Breast epithelium (tissue), 4 donors: ENCODE measurements at regions not wholly inside any gene's neighbourhood (a gene's known extent, or its start where the extent isn't known, plus 50 kb on each side); places are given as distances from the start of the nearest gene placed in this dataset.

Experiments
- DNase-seq, 2 donors: peaks; one replicate each; pipeline ENCODE4 v3.0.0-alpha.2; 2019; ENCODE audit warnings: low spot score in 2 of 2
- H3K27ac ChIP-seq, 2 donors: fragments of 200-600 bp; sonication (generic) in 1 of 2; one replicate each; pipeline ENCODE4 v1.5.1; 2016 to 2019; ENCODE audit warnings: mild to moderate bottlenecking in 1 of 2
- H3K27me3 ChIP-seq, 2 donors: fragments of 200-600 bp; sonication (generic) in 1 of 2; one replicate each; pipeline versions ENCODE4 v1.5.1 to v1.6.0; 2017 to 2019; ENCODE audit warnings: control low read depth in 1 of 2, mild to moderate bottlenecking in 1 of 2
- H3K36me3 ChIP-seq: fragments of 200-600 bp; one replicate; pipeline ENCODE4 v1.5.1; 2019
- H3K4me1 ChIP-seq, 2 donors: fragments of 200-600 bp; sonication (generic); one replicate each; pipeline ENCODE4 v1.5.1; 2016 to 2019; ENCODE audit warnings: control low read depth in 1 of 2
- H3K4me3 ChIP-seq, 3 donors: fragments of 200-600 bp; sonication (generic); 1 replicate in 2 of 3; 2 replicates in 1 of 3; pipeline ENCODE4 v1.5.1; 2016 to 2019; ENCODE audit warnings: mild to moderate bottlenecking in 3 of 3, moderate library complexity in 2 of 3
- H3K9me3 ChIP-seq, 2 donors: fragments of 200-600 bp; sonication (generic) in 1 of 2; one replicate each; pipeline ENCODE4 v1.5.1; 2016 to 2019; ENCODE audit warnings: control low read depth in 1 of 2
- POLR2A ChIP-seq: fragments of 450-650 bp; IDR thresholded peaks from one replicate; pipeline ENCODE4 v1.6.1; 2016; ENCODE audit warnings: antibody characterized with exemption, mild to moderate bottlenecking, moderate library complexity
- POLR2AphosphoS5 ChIP-seq, 3 donors: sonication (generic); formaldehyde crosslinking; IDR thresholded peaks; one replicate each; pipeline ENCODE4 v1.6.1; 2017; ENCODE audit warnings: antibody characterized with exemption in 3 of 3
- intact Hi-C: fragments of 100-400 bp; cut with DNase I; formaldehyde crosslinking; loops from one replicate; pipeline ENCODE4 v1.15.1; 2023; ENCODE audit warnings: low total_unique reads
- TF ChIP-seq, protein P1 (sequence below), 3 donors: fragments of 450-650 bp; IDR thresholded peaks; one replicate each; pipeline ENCODE4 v1.5.1; 2016 to 2017; ENCODE audit warnings: antibody characterized with exemption in 3 of 3, mild to moderate bottlenecking in 3 of 3, moderate library complexity in 3 of 3

DNA sequence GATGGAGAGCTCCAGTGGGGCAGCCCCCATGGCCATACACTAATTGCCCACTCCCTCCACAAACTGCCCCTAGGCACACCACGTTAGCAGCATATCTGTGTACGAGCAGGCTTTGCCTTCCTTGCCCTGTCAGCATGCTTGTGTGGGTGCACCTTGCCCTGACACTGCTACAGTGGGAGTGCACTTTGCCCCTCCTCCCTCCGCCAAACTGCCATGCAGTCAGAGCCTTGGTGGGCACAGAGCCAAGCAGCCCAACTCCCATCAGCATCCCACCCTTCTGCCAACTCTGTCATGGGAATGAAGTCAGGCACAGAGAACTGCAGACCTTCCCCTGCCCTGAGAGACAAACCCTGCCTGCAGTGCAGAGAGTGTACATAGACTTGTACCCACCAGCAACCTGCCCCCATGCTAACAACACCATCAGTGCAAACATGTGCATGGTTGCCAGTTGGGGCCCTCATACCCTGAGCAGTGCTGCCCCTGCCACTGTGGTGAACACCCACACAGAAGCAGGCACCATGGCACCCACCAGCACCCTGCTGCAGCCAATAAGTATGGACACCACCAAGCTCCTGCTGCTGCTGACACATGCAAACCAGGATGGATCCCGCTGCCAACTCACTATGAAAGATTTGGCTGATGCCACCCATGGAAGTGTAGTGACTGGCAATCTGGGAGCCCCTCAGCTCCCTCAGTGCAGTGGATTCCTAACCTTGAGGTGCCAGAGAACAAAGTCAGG, 1197.7 kb upstream of the CELF2 start:
- intact Hi-C loops = no loop called here
- H3K4me1 ChIP-seq = no peaks in the 10 kb centered on the region
- peaks cover 0 to 4% of the 10 kb centered on the region in 2 donors for H3K9me3 ChIP-seq
- no peak overlapping the region for H3K27ac ChIP-seq
- TF ChIP-seq POLR2A (no peak), POLR2AphosphoS5 (IDR thresholded peaks at IDR 0.05) (no peak)
- TF ChIP-seq, protein P1, sequence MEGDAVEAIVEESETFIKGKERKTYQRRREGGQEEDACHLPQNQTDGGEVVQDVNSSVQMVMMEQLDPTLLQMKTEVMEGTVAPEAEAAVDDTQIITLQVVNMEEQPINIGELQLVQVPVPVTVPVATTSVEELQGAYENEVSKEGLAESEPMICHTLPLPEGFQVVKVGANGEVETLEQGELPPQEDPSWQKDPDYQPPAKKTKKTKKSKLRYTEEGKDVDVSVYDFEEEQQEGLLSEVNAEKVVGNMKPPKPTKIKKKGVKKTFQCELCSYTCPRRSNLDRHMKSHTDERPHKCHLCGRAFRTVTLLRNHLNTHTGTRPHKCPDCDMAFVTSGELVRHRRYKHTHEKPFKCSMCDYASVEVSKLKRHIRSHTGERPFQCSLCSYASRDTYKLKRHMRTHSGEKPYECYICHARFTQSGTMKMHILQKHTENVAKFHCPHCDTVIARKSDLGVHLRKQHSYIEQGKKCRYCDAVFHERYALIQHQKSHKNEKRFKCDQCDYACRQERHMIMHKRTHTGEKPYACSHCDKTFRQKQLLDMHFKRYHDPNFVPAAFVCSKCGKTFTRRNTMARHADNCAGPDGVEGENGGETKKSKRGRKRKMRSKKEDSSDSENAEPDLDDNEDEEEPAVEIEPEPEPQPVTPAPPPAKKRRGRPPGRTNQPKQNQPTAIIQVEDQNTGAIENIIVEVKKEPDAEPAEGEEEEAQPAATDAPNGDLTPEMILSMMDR (IDR thresholded peaks at IDR 0.05) = no peak
- H3K36me3 ChIP-seq = no peaks in the 10 kb centered on the region
- no peak overlapping the region for H3K4me3 ChIP-seq
- H3K27me3 ChIP-seq = no peaks in the 10 kb centered on the region
- no peak for DNase-seq

DNA sequence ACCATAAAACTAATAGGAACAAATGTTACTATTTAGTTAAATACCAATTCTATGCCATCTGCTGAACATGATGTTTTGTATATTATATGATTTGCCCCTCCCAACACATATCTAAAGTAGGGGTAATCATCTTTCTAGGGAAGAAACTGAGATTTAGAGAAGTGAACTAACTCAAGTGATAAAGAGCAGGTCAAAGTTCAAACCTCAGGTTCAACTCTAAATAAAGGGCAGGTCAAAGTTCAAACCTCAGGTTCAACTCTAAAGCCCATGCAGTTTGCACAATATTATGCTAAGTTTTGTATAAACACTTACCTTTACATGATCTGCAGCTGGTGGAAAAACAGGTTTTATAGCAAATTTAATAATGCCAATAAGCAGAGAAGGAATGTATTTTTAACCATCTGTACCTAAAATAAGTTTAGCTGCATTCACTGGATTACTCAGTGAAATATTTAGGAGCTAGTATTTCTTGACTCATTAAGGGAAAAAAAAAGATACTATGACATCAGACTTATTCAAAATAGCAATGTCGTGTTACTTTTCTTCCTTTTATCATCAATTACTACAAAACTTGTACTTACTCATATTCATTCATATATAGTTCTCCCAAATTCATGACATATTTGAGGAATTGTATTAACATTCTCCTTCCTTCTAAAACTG, 1194.3 kb upstream of the CELF2 start:
- Histone ChIP-seq H3K4me3 (no peak overlapping the region), H3K4me1 (no peaks in the 10 kb centered on the region), H3K27me3 (no peaks in the 10 kb centered on the region), H3K27ac (no peak overlapping the region), H3K36me3 (no peaks in the 10 kb centered on the region), H3K9me3 (no peaks in the 10 kb centered on the region)
- no peak for DNase-seq
- TF ChIP-seq POLR2A (no peak), POLR2AphosphoS5 (IDR thresholded peaks at IDR 0.05) (no peak)
- TF ChIP-seq, protein P1 (IDR thresholded peaks at IDR 0.05) = no peak
- intact Hi-C loops = no loop called here

DNA sequence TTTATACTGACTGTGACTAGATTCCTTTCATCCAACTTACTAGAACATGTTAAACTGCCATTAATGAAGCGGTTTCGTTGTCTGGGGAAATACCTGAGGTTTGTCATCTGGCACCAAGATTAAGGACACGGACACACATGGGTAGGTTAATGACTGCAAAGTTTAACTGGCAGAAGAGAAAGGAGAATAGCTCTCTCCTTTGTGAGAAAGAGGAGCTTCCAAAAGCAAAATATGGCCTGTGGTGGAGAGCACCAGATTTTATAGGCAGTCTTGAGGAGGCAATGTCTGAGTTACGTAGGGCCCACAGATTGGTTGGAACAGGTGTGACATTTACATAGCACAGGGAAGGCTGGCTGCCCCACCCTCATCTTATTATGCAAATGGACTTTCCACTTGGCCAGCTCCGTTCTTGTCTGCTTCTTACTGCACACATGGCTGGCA, 1193.0 kb upstream of the CELF2 start:
- intact Hi-C loops = no loop called here
- no peak for DNase-seq
- no peaks in the 10 kb centered on the region for H3K27me3 ChIP-seq

GRCh38 chr10:9825491-9826018, 1192.1 kb upstream of the CELF2 start:
- intact Hi-C loops = no loop called here
- DNase-seq = no peak
- TF ChIP-seq POLR2AphosphoS5 (IDR thresholded peaks at IDR 0.05) = no peak
- TF ChIP-seq, protein P1 (IDR thresholded peaks at IDR 0.05) = no peak
- no peak for TF ChIP-seq POLR2A
- Histone ChIP-seq H3K27me3 (no peaks in the 10 kb centered on the region), H3K4me3 (no peak overlapping the region), H3K36me3 (no peaks in the 10 kb centered on the region), H3K4me1 (no peaks in the 10 kb centered on the region), H3K27ac (no peak overlapping the region), H3K9me3 (no peaks in the 10 kb centered on the region)

More for the DNA sequence above, 1193.0 kb upstream of the CELF2 start:
- no peaks in the 10 kb centered on the region for H3K9me3 ChIP-seq
- no peaks in the 10 kb centered on the region for H3K36me3 ChIP-seq
- H3K27ac ChIP-seq = no peak overlapping the region
- TF ChIP-seq POLR2A = no peak
- no peak for TF ChIP-seq POLR2AphosphoS5 (IDR thresholded peaks at IDR 0.05)
- no peak overlapping the region for H3K4me3 ChIP-seq
- H3K4me1 ChIP-seq = no peaks in the 10 kb centered on the region

DNA sequence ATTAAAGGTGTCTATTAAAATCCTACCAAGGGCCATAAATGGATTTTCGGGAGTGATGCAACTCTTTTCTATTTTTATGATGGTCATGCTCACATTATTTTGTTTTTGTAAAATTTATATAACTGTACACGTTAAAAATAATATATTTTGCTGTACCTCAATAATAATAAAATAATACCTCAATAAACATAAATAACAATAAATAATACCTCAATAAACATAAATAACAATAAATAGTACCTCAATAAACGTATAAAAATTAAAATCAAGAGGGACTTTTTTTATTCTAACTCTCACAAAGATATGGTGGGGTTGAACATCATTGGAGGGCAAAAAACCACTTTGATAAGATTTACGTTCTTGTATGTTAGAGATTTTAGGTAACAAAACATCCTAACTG, 1189.6 kb upstream of the CELF2 start:
- no peak overlapping the region for H3K4me3 ChIP-seq
- no peak overlapping the region for H3K27ac ChIP-seq
- H3K9me3 ChIP-seq = no peaks in the 10 kb centered on the region
- intact Hi-C loops = no loop called here
- no peak for DNase-seq
- no peaks in the 10 kb centered on the region for H3K27me3 ChIP-seq
- no peaks in the 10 kb centered on the region for H3K4me1 ChIP-seq
- H3K36me3 ChIP-seq = no peaks in the 10 kb centered on the region
- TF ChIP-seq POLR2AphosphoS5 (IDR thresholded peaks at IDR 0.05) (no peak), POLR2A (no peak)
- TF ChIP-seq, protein P1 (IDR thresholded peaks at IDR 0.05) = no peak
